Fibroblast of lung (primary cell): ENCODE measurements at regions not wholly inside any gene's neighbourhood (a gene's known extent, or its start where the extent isn't known, plus 50 kb on each side); places are given as distances from the start of the nearest gene placed in this dataset.
A peak's percentile ranks its signal among the peaks of the same experiment; 100 is the strongest.

Experiments
- DNase-seq, 2 donors: peaks; one replicate each; pipeline versions ENCODE4 v3.0.0 to v3.0.0-alpha.2; 2010; ENCODE audit warnings: low read depth in 2 of 2
- H2AFZ ChIP-seq: 2 replicates; pipeline ENCODE4 v1.5.1; 2012; ENCODE audit warnings: low read length, control low read depth, inconsistent platforms
- H3K27ac ChIP-seq: 2 replicates; pipeline ENCODE4 v1.5.1; 2011; ENCODE audit warnings: low read length, control low read depth; ENCODE audit not compliant: insufficient read depth
- H3K27me3 ChIP-seq: 2 replicates; pipeline ENCODE4 v1.5.1; 2011; ENCODE audit warnings: mild to moderate bottlenecking, low read length; ENCODE audit not compliant: control insufficient read depth, insufficient read depth
- H3K36me3 ChIP-seq: 2 replicates; pipeline ENCODE4 v1.5.1; 2011; ENCODE audit warnings: low read length; ENCODE audit not compliant: control insufficient read depth, insufficient read depth
- H3K4me1 ChIP-seq: 2 replicates; pipeline ENCODE4 v1.5.1; 2011; ENCODE audit warnings: low read length; ENCODE audit not compliant: control insufficient read depth, insufficient read depth; ENCODE audit errors: extremely low read depth
- H3K4me2 ChIP-seq: 2 replicates; pipeline ENCODE4 v1.5.1; 2011; ENCODE audit warnings: low read length, control low read depth; ENCODE audit not compliant: insufficient read depth; ENCODE audit errors: extremely low read depth
- H3K4me3 ChIP-seq, 4 experiments: fragments of 200-600 bp in 1 of 4; sonication (generic) in 1 of 4; replicated peaks in 1 of 4; 2 replicates each; pipeline ENCODE4 v1.5.1; 2011 to 2016; ENCODE audit warnings: low read length in 4 of 4, low read depth in 3 of 4, mild to moderate bottlenecking in 3 of 4, control low read depth in 2 of 4, inconsistent platforms in 1 of 4, mixed read lengths in 1 of 4; ENCODE audit not compliant: insufficient read depth in 1 of 4; ENCODE audit errors: control extremely low read depth in 1 of 4
- H3K79me2 ChIP-seq: 2 replicates; pipeline ENCODE4 v1.5.1; 2012; ENCODE audit warnings: mild to moderate bottlenecking, low read length, inconsistent platforms; ENCODE audit not compliant: control insufficient read depth, insufficient read depth
- H3K9ac ChIP-seq: 2 replicates; pipeline ENCODE4 v1.5.1; 2011; ENCODE audit warnings: mild to moderate bottlenecking, low read length, control low read depth; ENCODE audit not compliant: insufficient read depth
- H3K9me3 ChIP-seq: 2 replicates; pipeline ENCODE4 v1.5.1; 2012; ENCODE audit warnings: low read depth, low read length; ENCODE audit not compliant: control insufficient read depth, insufficient read depth
- H4K20me1 ChIP-seq: 2 replicates; pipeline ENCODE4 v1.5.1; 2011; ENCODE audit warnings: low read length; ENCODE audit not compliant: control insufficient read depth, insufficient read depth; ENCODE audit errors: extremely low read depth
- EZH2 ChIP-seq: IDR thresholded peaks from 2 replicates; pipeline ENCODE4 v1.5.1; 2012; ENCODE audit warnings: low read length, control low read depth, mild to moderate bottlenecking; ENCODE audit errors: missing control alignments
- TF ChIP-seq, protein P1 (sequence below), 2 donors: IDR thresholded peaks in 1 of 2; conservative IDR thresholded peaks in 1 of 2; 1 replicate in 1 of 2; 2 replicates in 1 of 2; pipeline ENCODE4 v1.5.1; 2011 to 2012; ENCODE audit warnings: low read length in 2 of 2, control low read depth in 1 of 2, inconsistent platforms in 1 of 2, low read depth in 1 of 2, mild to moderate bottlenecking in 1 of 2

DNA sequence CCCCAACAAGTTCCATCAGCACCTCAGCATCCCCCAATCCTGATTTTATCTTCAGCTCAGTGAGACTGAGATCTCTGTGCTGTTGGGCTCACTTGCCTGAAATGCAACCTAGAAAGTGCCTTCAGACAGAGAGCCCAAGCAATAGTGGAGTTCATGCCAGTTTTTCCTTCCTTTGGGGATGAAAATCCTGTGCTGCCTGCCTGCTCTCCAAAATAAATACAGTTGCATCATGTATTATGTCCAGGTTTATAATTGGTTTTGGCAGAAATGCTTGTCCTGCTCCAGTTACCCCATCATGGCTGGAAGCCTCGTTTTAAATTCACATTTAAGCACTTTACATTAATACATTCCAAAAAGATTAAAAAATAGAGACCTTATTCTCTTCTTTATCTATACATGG is 1865.5 kb upstream of the TENM3 start:
- Histone ChIP-seq H3K79me2 (no peaks in the 10 kb centered on the region), H4K20me1 (no peaks in the 10 kb centered on the region), H3K4me1 (no peaks in the 10 kb centered on the region), H3K9me3 (no peaks in the 10 kb centered on the region), H3K4me2 (no peak overlapping the region), H2AFZ (no peak overlapping the region), H3K9ac (no peak overlapping the region), H3K4me3 (no peak overlapping the region), H3K27ac (no peak overlapping the region), H3K27me3 (no peaks in the 10 kb centered on the region), H3K36me3 (no peaks in the 10 kb centered on the region)
- no peak for TF ChIP-seq EZH2
- TF ChIP-seq, protein P1, sequence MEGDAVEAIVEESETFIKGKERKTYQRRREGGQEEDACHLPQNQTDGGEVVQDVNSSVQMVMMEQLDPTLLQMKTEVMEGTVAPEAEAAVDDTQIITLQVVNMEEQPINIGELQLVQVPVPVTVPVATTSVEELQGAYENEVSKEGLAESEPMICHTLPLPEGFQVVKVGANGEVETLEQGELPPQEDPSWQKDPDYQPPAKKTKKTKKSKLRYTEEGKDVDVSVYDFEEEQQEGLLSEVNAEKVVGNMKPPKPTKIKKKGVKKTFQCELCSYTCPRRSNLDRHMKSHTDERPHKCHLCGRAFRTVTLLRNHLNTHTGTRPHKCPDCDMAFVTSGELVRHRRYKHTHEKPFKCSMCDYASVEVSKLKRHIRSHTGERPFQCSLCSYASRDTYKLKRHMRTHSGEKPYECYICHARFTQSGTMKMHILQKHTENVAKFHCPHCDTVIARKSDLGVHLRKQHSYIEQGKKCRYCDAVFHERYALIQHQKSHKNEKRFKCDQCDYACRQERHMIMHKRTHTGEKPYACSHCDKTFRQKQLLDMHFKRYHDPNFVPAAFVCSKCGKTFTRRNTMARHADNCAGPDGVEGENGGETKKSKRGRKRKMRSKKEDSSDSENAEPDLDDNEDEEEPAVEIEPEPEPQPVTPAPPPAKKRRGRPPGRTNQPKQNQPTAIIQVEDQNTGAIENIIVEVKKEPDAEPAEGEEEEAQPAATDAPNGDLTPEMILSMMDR (conservative IDR thresholded peaks at IDR 0.05 in 1 of 2, IDR thresholded peaks at IDR 0.05 in 1 of 2; ENCODE audit: low read depth in 1 of 2, low read length in 2 of 2), result no peak
- peak; percentile 1 to 58 for DNase-seq

DNA sequence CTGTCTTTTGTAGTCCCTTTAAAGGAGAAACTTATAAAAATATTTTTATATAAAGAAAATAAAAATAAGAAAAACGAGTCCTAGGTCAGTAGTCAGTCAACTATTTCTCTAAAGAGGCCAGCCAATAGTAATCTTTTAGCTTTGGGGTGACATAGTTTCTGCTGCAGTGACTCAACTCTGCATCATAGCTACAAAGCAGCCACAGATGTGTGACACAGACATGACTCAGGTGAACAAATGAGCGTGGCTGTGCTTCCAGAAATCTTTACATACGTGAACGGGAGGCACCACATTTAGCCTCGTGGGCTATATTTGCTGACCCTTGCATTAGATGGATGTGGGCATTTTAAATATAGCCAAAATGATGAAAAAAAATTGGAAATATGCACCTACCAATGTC is 1862.5 kb upstream of the TENM3 start:
- no peak overlapping the region for H3K4me2 ChIP-seq
- no peaks in the 10 kb centered on the region for H3K27me3 ChIP-seq
- no peak overlapping the region for H3K9ac ChIP-seq
- no peaks in the 10 kb centered on the region for H3K36me3 ChIP-seq
- H3K9me3 ChIP-seq, result no peaks in the 10 kb centered on the region
- no peak overlapping the region for H2AFZ ChIP-seq
- no peak overlapping the region for H3K27ac ChIP-seq
- H3K4me3 ChIP-seq, result no peak overlapping the region
- H4K20me1 ChIP-seq, result no peaks in the 10 kb centered on the region
- H3K4me1 ChIP-seq, result no peaks in the 10 kb centered on the region
- peak; percentile 75 to 83 for DNase-seq
- TF ChIP-seq EZH2, result no peak
- TF ChIP-seq, protein P1 (conservative IDR thresholded peaks at IDR 0.05 in 1 of 2, IDR thresholded peaks at IDR 0.05 in 1 of 2; ENCODE audit: low read depth in 1 of 2, low read length in 2 of 2), result no peak
- no peaks in the 10 kb centered on the region for H3K79me2 ChIP-seq

- no peak for DNase-seq
- Histone ChIP-seq H3K4me1 (no peaks in the 10 kb centered on the region), H3K9ac (no peak overlapping the region), H3K36me3 (no peaks in the 10 kb centered on the region), H3K9me3 (no peaks in the 10 kb centered on the region), H2AFZ (no peak overlapping the region), H3K4me2 (no peak overlapping the region), H4K20me1 (no peaks in the 10 kb centered on the region), H3K27me3 (no peaks in the 10 kb centered on the region), H3K79me2 (no peaks in the 10 kb centered on the region), H3K27ac (no peak overlapping the region), H3K4me3 (no peak overlapping the region)
- TF ChIP-seq, protein P1 (conservative IDR thresholded peaks at IDR 0.05 in 1 of 2, IDR thresholded peaks at IDR 0.05 in 1 of 2; ENCODE audit: low read depth in 1 of 2, low read length in 2 of 2), result no peak
- TF ChIP-seq EZH2, result no peak
These were observed 1851.6 kb upstream of the TENM3 start for GRCh38 chr4:180391613-180392012.
